ENCODE measurements at regions not wholly inside any gene's neighbourhood (a gene's known extent, or its start where the extent isn't known, plus 50 kb on each side); places are given as distances from the start of the nearest gene placed in this dataset.

DNA sequence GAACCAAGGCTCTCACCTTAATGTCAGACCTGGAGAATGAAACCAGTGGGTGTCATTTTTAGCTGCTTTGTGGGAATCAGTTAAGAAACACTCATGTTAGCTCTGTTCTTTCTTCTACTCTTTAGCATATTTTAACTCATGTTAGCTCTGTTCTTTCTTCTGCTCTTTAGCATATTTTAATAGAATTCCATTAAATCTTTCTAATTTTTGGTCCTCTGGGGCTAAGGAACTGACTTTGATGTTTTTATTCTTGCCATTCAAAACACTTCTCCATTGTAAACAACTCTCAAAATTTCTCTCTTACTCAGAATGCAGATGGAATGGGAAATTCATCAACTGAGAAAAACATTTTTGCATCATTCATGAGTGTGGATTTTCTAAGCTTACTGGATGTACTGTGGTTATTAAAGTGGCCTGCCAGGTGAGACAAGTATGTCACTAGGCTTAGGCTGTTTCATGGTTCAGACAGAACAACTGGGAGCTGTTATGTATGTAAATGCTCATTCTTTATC, 680.6 kb downstream of the ROBO2 start:
- Histone ChIP-seq H2AFZ (ENCODE audit: low read length) (no peak overlapping the region), H4K20me1 (ENCODE audit: insufficient read depth, low read length) (no peaks in the 10 kb centered on the region), H3K4me1 (ENCODE audit: insufficient read depth, low read length, poor library complexity, severe bottlenecking) (no peaks in the 10 kb centered on the region), H3K79me2 (ENCODE audit: insufficient read depth, low read depth, low read length) (no peaks in the 10 kb centered on the region), H3K4me3 (ENCODE audit: low read depth, low read length, poor library complexity, severe bottlenecking) (no peak overlapping the region), H3K27ac (ENCODE audit: low read depth, low read length, poor library complexity, severe bottlenecking) (no peak overlapping the region), H3K36me3 (ENCODE audit: insufficient read depth, low read length) (no peaks in the 10 kb centered on the region), H3K4me2 (ENCODE audit: low read length) (no peak overlapping the region), H3K9me3 (ENCODE audit: low read length) (no peaks in the 10 kb centered on the region), H3K9me2 (ENCODE audit: insufficient read depth, low read length) (no peaks in the 10 kb centered on the region)
- intact Hi-C loops (cut with micrococcal nuclease; ENCODE audit: unreplicated experiment), result no loop called here
- ChIA-PET POLR2A (interaction anchor here (0.5 kb wide), 1 partner anchor 70 kb away, joined by 4 read pairs; no protein-coding TSS in a partner anchor), CTCF (ENCODE audit: unreplicated experiment) (no interaction called here)
- DNase-seq (ENCODE audit: low spot score), result no peak
- no TSS peak for BruUV-seq (replicated peaks)
- no peak for TF ChIP-seq EZH2phosphoT487 (IDR thresholded peaks at IDR 0.05; ENCODE audit: borderline replicate concordance, low read depth, low read length)
- no peak for TF ChIP-seq CTCF (conservative IDR thresholded peaks at IDR 0.05; ENCODE audit: low read length)

DNA sequence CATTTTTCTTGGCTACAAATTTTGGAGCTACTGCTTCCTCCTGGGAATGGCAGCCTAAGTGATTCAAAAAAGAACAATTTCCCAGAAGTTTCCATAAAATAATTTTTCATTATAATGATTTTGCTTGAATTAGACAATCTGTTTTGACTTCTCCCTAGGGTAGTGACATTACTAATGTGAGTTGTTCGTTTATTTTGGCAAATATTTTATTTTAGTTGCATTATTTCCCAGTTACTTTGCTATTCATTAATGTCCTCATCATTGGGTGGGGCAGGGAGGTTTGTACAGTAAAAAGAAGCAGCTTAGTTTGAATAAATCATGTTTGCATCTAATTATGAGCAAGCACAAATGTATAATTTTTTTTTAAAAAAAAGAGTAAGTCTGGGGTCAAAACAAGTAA, 686.6 kb downstream of the ROBO2 start:
- no TSS peak for BruUV-seq (replicated peaks)
- intact Hi-C loops (cut with micrococcal nuclease; ENCODE audit: unreplicated experiment), result no loop called here
- Histone ChIP-seq H2AFZ (ENCODE audit: low read length) (no peak overlapping the region), H3K9me3 (ENCODE audit: low read length) (no peaks in the 10 kb centered on the region), H3K4me2 (ENCODE audit: low read length) (no peak overlapping the region), H3K9me2 (ENCODE audit: insufficient read depth, low read length) (no peaks in the 10 kb centered on the region), H3K4me3 (ENCODE audit: low read depth, low read length, poor library complexity, severe bottlenecking) (no peak overlapping the region), H4K20me1 (ENCODE audit: insufficient read depth, low read length) (no peaks in the 10 kb centered on the region), H3K27ac (ENCODE audit: low read depth, low read length, poor library complexity, severe bottlenecking) (no peak overlapping the region), H3K4me1 (ENCODE audit: insufficient read depth, low read length, poor library complexity, severe bottlenecking) (no peaks in the 10 kb centered on the region), H3K36me3 (ENCODE audit: insufficient read depth, low read length) (no peaks in the 10 kb centered on the region), H3K79me2 (ENCODE audit: insufficient read depth, low read depth, low read length) (no peaks in the 10 kb centered on the region)
- TF ChIP-seq EZH2phosphoT487 (IDR thresholded peaks at IDR 0.05; ENCODE audit: borderline replicate concordance, low read depth, low read length), result no peak
- DNase-seq (ENCODE audit: low spot score), result no peak
- POLR2A ChIA-PET, result interaction anchor here (0.7 kb wide), 1 partner anchor 1039 kb away, joined by 4 read pairs; no protein-coding TSS in a partner anchor
- CTCF ChIA-PET (ENCODE audit: unreplicated experiment), result no interaction called here

DNA sequence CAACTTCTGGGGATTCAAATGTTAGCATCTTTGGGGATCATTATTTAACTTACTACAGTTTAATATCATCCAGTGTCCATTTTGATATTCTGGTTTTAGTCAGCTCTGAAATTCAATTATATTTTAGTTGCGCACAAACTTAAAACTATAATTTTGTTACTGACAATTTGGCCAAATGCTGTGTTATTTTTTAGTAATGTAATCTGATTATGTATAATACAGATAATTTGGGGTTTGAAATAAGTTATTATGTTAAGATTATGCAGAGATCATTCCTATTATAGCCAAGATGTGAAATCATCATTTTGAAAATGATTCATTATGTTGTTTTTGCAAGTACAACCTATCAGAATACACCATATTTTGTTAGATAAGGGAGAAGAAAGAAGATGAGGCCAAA, 706.1 kb downstream of the ROBO2 start:
- no peak overlapping the region for H3K4me3 ChIP-seq (ENCODE audit: low read depth, low read length, poor library complexity, severe bottlenecking)

More for the DNA sequence above, 706.1 kb downstream of the ROBO2 start:
- H4K20me1 ChIP-seq (ENCODE audit: insufficient read depth, low read length), result no peaks in the 10 kb centered on the region
- H3K27ac ChIP-seq (ENCODE audit: low read depth, low read length, poor library complexity, severe bottlenecking), result no peak overlapping the region
- ChIA-PET CTCF (ENCODE audit: unreplicated experiment) (no interaction called here), POLR2A (no interaction called here)
- H3K9me3 ChIP-seq (ENCODE audit: low read length), result no peaks in the 10 kb centered on the region
- no peaks in the 10 kb centered on the region for H3K4me1 ChIP-seq (ENCODE audit: insufficient read depth, low read length, poor library complexity, severe bottlenecking)
- DNase-seq (ENCODE audit: low spot score), result no peak
- no peak overlapping the region for H2AFZ ChIP-seq (ENCODE audit: low read length)
- H3K9me2 ChIP-seq (ENCODE audit: insufficient read depth, low read length), result no peaks in the 10 kb centered on the region
- no peak overlapping the region for H3K4me2 ChIP-seq (ENCODE audit: low read length)
- BruUV-seq (replicated peaks), result no TSS peak
- H3K36me3 ChIP-seq (ENCODE audit: insufficient read depth, low read length), result no peaks in the 10 kb centered on the region
- no peaks in the 10 kb centered on the region for H3K79me2 ChIP-seq (ENCODE audit: insufficient read depth, low read depth, low read length)
- TF ChIP-seq CTCF (conservative IDR thresholded peaks at IDR 0.05; ENCODE audit: low read length) (no peak), EZH2phosphoT487 (IDR thresholded peaks at IDR 0.05; ENCODE audit: borderline replicate concordance, low read depth, low read length) (no peak)
- intact Hi-C loops (cut with micrococcal nuclease; ENCODE audit: unreplicated experiment), result no loop called here
